GM12875 (cell line): ENCODE measurements at regions not wholly inside any gene's neighbourhood (a gene's known extent, or its start where the extent isn't known, plus 50 kb on each side); places are given as distances from the start of the nearest gene placed in this dataset.

Experiments used
- H3K4me3 ChIP-seq: one replicate; pipeline ENCODE4 v1.5.1; 2011; ENCODE audit warnings: low read depth, low read length, control low read depth
- TF ChIP-seq, protein P1 (sequence below): IDR thresholded peaks from 2 replicates; pipeline ENCODE4 v1.5.1; 2011; ENCODE audit warnings: low read depth, mild to moderate bottlenecking, control low read depth, inconsistent platforms, low read length, moderate library complexity, borderline replicate concordance; ENCODE audit not compliant: insufficient read depth

DNA sequence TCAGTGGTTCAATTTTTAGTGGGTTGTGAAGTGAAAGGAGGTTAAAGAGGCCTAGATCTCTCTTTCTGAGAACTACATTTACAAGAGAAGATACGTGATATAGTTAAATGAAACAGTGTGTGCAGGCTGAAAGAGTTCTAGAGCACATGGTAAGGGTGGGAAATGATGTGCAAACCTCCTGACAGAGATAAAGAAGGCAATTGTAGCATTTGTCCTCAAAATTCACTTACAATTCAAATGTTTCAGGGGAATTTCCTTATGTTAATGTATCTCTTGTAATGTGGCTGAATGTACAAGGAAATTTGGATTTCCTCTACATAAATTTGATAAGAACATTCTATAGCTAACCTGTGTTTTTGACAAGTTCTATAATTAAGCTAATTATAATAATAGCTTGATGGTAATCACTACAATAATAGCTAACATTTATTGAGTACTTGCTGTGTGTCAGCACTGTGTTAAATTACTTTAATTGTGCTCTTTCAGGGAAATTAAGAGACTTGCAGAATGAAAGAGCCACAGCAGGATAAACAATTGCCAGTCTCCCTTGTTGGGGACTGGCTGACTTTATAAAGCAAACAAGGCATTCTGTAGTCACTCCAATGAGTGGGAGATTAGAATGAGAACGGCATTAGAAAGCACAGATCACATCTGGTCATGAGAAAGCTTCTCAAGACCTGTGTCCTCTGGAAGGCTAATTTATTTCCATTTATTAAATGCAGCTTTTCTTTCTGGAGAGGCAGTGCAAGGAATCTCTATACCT is 139.7 kb upstream of the TMEM72 start:
- TF ChIP-seq, protein P1, sequence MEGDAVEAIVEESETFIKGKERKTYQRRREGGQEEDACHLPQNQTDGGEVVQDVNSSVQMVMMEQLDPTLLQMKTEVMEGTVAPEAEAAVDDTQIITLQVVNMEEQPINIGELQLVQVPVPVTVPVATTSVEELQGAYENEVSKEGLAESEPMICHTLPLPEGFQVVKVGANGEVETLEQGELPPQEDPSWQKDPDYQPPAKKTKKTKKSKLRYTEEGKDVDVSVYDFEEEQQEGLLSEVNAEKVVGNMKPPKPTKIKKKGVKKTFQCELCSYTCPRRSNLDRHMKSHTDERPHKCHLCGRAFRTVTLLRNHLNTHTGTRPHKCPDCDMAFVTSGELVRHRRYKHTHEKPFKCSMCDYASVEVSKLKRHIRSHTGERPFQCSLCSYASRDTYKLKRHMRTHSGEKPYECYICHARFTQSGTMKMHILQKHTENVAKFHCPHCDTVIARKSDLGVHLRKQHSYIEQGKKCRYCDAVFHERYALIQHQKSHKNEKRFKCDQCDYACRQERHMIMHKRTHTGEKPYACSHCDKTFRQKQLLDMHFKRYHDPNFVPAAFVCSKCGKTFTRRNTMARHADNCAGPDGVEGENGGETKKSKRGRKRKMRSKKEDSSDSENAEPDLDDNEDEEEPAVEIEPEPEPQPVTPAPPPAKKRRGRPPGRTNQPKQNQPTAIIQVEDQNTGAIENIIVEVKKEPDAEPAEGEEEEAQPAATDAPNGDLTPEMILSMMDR, result no peak
- H3K4me3 ChIP-seq, result no peak overlapping the region

GRCh38 chr10:44773565-44773964 is 137.6 kb upstream of the TMEM72 start:
- TF ChIP-seq, protein P1, result no peak

GRCh38 chr10:44774676-44775401 is 136.3 kb upstream of the TMEM72 start:
- TF ChIP-seq, protein P1, result no peak
- no peak overlapping the region for H3K4me3 ChIP-seq

More at GRCh38 chr10:44773565-44773964, 137.6 kb upstream of the TMEM72 start:
- no peak overlapping the region for H3K4me3 ChIP-seq

- TF ChIP-seq, protein P1, result no peak
- no peak overlapping the region for H3K4me3 ChIP-seq
These were observed 135.8 kb upstream of the TMEM72 start for GRCh38 chr10:44775402-44775741.

DNA sequence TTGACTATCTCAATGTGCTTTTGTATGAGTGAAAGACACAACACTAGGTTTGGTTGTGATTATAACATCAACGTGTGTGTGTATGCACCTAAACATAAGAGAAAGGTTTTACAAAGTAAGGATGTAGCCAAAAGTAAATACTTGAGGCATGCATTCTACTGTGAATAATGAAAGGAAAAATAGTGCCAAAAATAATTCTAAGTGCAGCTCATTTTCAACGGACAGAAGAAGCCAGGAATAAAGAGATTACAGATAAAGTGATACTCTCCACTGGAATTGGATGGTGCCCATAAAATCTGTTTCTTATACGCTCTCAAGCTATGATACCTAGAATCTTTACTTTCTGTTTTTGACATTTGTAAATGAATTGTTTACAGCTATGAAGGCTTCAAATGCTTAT is 135.0 kb upstream of the TMEM72 start:
- TF ChIP-seq, protein P1, result no peak
- H3K4me3 ChIP-seq, result no peak overlapping the region

GRCh38 chr10:44779511-44779910 is 131.6 kb upstream of the TMEM72 start:
- TF ChIP-seq, protein P1, result no peak
- no peak overlapping the region for H3K4me3 ChIP-seq

GRCh38 chr10:44780426-44780825 is 130.7 kb upstream of the TMEM72 start:
- H3K4me3 ChIP-seq, result no peak overlapping the region
- TF ChIP-seq, protein P1, result no peak
